Right lobe of liver (tissue), 4 donors: ENCODE measurements at regions not wholly inside any gene's neighbourhood (a gene's known extent, or its start where the extent isn't known, plus 50 kb on each side); places are given as distances from the start of the nearest gene placed in this dataset.

Experiments
- POLR2A ChIP-seq: fragments of 450-650 bp; IDR thresholded peaks from one replicate; pipeline ENCODE4 v1.6.1; 2017; ENCODE audit warnings: antibody characterized with exemption, mild to moderate bottlenecking
- TF ChIP-seq, protein P1 (sequence below), 4 donors: fragments of 200-600 bp in 3 of 4; fragments of 450-650 bp in 1 of 4; IDR thresholded peaks; one replicate each; pipeline versions ENCODE4 v1.5.1 to v1.8.0; 2016 to 2022; ENCODE audit warnings: antibody characterized with exemption in 4 of 4, mild to moderate bottlenecking in 2 of 4
- donor health status: DM: no; HTN: no; CAD: no.
- donor health status: DM: no; HTN: no; CAD: no.
- donor health status: DM: no; HTN: yes; CAD: no.

DNA sequence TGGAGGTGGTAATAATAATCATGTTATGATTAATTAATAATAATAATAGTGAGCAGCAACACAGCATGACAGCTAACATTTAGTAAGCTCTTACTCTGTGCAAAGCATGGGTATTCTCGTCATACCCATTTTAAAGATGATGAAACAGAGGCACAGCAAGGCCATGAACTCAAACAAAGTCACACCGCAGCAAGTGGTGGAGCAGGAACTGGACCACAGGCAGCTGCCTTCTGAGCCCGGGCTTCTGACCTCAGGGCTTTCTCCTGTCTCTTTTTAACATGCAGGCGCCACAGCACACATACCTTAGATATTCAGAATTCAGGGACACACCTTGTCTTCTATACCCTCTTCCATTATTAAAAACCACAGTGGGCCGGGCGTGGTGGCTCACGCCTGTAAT, 50.7 kb upstream of the SPATA12 start:
- no peak for TF ChIP-seq POLR2A
- TF ChIP-seq, protein P1, sequence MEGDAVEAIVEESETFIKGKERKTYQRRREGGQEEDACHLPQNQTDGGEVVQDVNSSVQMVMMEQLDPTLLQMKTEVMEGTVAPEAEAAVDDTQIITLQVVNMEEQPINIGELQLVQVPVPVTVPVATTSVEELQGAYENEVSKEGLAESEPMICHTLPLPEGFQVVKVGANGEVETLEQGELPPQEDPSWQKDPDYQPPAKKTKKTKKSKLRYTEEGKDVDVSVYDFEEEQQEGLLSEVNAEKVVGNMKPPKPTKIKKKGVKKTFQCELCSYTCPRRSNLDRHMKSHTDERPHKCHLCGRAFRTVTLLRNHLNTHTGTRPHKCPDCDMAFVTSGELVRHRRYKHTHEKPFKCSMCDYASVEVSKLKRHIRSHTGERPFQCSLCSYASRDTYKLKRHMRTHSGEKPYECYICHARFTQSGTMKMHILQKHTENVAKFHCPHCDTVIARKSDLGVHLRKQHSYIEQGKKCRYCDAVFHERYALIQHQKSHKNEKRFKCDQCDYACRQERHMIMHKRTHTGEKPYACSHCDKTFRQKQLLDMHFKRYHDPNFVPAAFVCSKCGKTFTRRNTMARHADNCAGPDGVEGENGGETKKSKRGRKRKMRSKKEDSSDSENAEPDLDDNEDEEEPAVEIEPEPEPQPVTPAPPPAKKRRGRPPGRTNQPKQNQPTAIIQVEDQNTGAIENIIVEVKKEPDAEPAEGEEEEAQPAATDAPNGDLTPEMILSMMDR (IDR thresholded peaks at IDR 0.05): no peak
